ENCODE measurements at regions not wholly inside any gene's neighbourhood (a gene's known extent, or its start where the extent isn't known, plus 50 kb on each side); places are given as distances from the start of the nearest gene placed in this dataset.

DNA sequence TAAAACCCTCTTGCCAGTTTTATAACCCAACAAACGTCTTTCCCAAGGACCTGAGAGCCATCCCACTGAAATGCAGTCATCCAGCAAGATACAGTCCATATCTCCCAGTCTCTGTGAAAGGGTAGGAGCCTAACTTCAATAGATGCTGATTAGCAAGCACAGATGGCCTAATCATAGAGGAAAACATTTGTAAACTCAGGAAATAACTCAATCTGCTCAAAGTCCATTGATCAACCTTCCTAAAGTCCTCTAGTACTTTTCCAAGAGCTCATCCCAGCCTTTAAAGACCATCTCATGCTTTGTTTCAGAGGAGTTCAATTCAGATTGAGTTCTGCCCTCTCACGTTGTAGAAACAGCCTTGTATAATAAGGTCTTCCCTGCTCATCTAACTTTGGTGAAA is 324.2 kb downstream of the MRPS30 start:
- TF ChIP-seq, protein P1, sequence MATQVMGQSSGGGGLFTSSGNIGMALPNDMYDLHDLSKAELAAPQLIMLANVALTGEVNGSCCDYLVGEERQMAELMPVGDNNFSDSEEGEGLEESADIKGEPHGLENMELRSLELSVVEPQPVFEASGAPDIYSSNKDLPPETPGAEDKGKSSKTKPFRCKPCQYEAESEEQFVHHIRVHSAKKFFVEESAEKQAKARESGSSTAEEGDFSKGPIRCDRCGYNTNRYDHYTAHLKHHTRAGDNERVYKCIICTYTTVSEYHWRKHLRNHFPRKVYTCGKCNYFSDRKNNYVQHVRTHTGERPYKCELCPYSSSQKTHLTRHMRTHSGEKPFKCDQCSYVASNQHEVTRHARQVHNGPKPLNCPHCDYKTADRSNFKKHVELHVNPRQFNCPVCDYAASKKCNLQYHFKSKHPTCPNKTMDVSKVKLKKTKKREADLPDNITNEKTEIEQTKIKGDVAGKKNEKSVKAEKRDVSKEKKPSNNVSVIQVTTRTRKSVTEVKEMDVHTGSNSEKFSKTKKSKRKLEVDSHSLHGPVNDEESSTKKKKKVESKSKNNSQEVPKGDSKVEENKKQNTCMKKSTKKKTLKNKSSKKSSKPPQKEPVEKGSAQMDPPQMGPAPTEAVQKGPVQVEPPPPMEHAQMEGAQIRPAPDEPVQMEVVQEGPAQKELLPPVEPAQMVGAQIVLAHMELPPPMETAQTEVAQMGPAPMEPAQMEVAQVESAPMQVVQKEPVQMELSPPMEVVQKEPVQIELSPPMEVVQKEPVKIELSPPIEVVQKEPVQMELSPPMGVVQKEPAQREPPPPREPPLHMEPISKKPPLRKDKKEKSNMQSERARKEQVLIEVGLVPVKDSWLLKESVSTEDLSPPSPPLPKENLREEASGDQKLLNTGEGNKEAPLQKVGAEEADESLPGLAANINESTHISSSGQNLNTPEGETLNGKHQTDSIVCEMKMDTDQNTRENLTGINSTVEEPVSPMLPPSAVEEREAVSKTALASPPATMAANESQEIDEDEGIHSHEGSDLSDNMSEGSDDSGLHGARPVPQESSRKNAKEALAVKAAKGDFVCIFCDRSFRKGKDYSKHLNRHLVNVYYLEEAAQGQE (IDR thresholded peaks at IDR 0.05; ENCODE audit: insufficient replicate concordance, low read depth) = no peak
- TF ChIP-seq CTCF (IDR thresholded peaks at IDR 0.05; ENCODE audit: insufficient read depth, low read length) = no peak
- no peak for TF ChIP-seq GABPA (IDR thresholded peaks at IDR 0.05; ENCODE audit: low read depth)
- TF ChIP-seq POLR2AphosphoS5 (IDR thresholded peaks at IDR 0.05; ENCODE audit: low read depth) = no peak

Measured in HL-60 (cell line).